NCI-H2196 treated with DMSO at 0.1 percent for 48 hours (cell line): ENCODE measurements at regions not wholly inside any gene's neighbourhood (a gene's known extent, or its start where the extent isn't known, plus 50 kb on each side); places are given as distances from the start of the nearest gene placed in this dataset.
"Not testable (repeated sequence)": the region's sequence is repeated elsewhere in the genome, so short reads cannot be mapped to it uniquely, and the experiment has no call there.

Source experiments
- DNase-seq: peaks from one replicate; lab custom pipeline; 2025; ENCODE audit not compliant: unreplicated experiment; lab: John Stamatoyannopoulos, UW

DNA sequence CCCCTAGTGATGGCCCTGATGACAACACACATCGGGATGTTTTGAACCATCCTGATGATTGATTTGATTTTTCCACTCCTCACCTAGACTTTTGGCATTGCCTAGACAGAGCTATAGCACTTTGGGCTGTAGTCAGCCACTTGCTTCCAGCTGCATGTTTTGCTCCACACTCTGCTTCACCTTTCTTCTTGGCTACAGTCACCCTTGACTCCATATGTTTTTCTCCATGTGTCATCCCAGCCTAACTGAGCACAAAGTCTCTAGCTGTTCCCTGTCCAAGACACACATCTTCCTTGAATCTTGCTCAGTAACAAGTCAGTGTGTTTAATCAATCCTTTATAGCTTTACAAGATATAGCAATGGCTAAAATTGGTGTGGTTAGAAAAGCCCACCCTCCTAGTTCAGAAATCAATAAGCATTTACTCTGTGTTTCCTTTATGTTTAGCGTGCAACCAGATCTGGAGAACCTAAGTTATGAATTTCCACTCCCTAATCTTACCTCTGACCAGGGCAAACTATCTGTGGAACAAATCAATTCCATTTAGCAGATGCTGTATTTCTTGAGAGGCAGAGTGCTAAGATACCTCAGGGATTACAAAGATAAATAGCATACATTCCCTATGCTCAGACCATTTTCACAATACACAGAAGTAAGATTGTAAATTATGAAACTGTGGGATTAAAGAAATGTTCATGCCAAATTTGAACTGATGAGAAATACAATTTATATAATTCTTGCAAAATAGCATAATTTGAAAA, 98.4 kb upstream of the LYPLAL1 start:
- no peak for DNase-seq

DNA sequence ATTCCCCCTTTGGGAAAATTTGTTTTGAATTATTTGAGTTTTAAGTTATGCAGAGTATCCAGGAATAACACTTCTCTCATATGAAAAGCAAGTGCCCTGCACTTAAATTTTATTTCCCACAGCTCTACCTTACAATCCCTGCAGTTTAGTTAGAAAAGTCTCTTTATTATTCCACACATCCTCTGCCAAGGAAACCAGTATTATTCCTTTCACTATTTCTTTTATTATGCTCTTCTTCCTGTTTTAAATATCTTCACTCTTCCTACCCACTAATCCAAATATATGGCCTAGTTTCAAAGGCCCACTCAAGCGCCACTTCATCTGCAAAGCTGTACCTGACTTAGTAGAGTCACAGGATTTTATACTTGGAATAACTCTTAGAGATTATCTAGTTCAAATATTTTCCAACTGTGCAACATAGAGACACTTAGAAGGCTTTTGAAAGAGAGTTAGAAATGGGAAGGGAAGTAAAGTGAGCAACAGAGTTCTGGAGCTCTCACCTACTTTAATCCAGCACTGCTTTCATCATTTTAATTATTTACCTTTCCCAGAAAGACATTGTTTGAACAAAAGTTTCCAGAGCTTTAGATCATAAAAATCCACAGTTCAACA, 97.2 kb upstream of the LYPLAL1 start:
- no peak for DNase-seq

DNA sequence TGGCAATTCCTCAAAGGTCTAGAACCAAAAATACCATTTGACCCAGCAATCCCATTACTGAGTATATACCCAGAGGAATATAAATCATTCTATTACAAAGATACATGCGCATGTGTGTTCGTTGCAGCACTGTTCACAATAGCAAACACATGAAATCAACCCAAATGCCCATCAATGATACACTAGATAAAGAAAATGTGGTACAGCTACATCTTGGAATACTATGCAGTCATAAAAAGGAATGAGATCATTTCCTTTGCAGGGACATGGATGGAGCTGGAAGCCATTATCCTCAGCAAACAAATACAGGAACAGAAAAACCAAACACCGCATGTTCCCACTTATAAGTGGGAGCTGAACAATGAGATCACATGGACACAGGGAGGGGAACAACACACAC, 95.9 kb upstream of the LYPLAL1 start:
- not testable (repeated sequence) for DNase-seq

DNA sequence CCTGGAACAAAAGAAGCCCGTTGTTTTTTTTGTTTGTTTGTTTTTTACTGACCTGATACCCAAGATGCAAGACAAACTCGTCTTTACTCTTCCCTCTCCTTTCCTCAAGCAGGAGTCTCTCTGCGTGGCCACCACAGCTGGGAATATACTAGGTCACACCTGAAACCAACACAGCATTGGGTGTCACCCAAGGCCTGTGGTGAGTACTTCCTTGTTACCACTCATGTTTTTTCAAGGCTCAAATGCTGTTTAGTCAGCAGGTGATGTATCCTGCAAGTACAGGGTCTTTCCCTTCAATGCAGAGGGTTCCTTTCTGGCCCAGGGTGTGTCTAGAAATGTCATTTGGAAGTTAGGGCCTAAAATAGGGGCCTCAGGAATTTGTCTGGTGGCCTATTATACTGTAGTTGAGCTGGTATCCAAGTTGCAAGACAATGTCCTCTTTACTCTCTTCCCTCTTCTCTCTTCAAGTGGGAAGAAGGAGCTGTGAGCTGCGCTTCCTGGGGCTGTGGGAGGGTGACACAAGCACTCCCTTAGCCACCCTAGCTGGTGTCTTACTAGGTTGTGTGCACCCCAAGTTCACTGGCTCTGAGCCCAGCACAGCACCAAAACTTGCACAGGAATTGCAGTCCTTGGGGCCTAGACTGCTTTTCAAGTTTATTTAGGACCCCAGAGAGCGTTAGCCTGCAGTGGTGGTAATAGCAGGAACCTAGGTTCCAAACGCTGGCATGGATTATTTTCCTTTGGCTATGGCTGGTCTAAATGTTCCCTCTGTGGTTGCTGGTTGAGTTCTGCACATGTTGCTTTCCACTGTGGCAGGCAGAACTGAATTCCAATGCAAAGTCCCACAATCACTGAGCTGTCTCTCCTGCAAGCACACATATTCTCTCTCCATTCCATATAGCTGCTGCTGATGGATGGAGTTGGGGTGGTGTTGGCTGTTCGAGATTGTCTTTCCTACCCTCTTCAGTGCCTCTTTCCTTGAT, 91.4 kb upstream of the LYPLAL1 start:
- DNase-seq: no peak

DNA sequence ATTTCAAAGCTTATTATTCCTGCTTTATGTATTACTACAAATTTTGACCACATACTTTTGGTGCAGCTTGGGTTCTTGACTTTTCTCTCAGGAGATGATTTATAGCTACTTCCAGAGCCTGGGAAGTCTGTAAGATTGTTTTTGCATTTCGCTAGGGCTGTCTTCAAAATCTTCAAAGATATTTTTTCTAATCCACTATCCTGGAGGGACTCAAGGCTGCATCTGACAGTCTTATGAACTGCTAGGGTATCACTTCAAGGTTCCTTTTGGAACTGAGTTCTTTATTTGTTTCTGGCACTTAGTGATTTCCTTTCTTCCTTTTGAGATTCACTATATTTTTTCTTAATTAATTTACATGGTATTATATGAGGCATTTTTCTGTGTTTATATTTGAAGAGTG, 90.0 kb upstream of the LYPLAL1 start:
- DNase-seq: no peak

DNA sequence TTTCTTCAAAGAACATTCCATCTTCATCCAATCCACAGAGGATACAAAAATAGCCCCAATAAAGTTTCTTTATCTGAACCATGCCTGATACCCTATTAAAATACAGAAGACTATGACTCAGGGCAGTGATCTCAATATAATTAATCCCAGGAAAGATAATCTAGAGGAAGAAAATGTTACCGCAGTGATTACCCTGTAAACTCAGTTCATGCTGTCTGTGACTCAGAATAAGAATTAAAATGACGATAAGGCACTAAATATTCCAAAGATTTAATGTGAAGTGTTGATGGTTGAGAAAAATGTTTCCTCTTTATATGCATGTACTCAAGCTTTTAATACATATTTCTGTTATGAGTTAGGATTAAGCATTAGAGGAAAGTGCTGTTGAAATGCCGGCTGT, 88.6 kb upstream of the LYPLAL1 start:
- no peak for DNase-seq

DNA sequence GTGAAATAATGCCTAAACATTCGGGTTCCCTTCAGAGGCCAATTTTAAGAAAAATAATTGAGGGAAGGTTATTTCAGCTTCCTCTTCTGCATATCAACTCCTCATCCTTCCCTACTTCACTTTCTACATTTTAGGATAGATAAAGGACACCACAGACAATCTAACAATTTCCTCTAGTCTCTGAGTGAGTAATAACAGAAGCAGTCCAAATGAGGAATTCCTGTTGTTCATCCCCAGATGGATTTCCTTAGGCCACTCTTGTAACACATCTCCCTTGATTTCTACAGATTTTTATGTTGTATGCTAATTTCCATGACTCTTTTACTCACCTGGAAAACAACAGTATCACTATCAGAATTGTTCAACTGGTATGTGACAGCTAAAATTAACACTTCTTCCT, 87.7 kb upstream of the LYPLAL1 start:
- no peak for DNase-seq

DNA sequence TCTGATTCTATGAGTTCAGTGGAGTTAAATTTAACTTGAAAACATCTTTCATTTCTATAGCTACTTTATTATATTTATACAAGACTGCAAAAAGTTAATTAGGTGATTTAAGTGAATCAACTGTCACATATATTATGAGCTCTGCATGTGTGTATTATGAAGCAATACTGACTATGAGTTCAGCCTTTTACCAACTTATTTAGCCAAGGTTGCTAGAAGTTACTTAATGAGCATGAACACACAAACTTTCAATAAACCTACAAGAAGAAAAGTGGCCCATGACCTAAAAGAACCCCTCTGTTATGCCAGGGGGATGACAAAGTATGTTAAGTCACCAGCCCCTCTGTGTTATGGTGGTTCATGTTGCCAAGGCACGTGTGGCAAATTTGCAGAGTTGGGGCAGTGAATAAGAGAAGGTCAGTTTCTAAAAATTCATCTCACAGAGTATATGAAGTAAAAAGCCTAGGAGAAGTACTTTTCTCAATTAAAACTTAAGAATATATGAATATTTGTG, 86.7 kb upstream of the LYPLAL1 start:
- DNase-seq: no peak

DNA sequence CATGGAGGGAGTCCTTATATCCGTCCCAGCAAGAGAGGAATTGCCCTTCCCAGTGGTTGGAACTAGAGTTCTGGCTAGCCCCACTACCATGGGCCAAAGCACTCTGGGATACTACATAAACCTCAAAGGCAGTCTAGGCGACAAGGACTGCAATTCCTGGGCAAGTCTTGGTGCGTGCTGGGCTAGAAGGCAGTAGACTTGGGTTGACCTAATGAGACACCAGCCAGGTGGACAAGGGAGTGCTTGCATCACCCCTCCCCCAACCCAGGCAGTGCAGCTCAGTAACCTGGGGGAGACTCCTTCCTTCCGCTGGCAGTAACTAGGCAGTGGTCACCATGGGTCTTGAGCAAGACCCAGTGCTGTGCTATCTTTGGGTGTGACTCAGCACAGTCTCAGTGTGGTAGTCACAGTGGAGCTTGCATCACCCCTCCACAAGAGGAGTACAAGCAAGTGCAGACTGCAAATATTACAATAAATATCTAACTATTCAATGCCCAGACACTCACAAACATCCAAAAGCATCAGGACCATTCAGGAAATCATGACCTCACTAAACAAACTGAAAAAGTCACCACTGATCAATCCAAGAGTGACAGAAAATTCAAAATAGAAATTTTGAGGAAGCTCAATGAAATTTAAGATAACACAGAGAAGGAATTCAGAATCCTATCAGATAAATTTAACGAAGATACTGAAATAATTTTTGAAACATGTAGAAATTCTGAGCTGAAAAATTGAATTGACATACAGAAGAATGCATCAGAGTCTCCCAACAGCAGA, 84.7 kb upstream of the LYPLAL1 start:
- DNase-seq: no peak

DNA sequence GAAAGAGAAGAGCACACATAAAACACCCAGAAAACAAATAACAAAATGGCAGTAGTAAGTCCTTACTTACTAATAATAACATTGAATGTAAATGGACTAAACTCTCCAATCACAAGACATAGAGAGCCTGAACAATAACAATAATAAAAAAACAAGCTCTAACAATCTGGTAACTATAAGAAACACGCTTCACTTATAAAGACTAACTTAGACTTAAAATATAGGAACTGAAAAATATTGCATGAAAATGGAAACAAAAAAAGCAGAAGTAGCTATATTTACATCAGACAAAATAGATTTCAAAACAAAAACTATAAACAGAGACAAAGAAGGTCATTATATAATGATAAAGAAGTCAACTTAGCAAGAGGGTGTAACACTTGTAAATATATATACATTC, 83.1 kb upstream of the LYPLAL1 start:
- no peak for DNase-seq

DNA sequence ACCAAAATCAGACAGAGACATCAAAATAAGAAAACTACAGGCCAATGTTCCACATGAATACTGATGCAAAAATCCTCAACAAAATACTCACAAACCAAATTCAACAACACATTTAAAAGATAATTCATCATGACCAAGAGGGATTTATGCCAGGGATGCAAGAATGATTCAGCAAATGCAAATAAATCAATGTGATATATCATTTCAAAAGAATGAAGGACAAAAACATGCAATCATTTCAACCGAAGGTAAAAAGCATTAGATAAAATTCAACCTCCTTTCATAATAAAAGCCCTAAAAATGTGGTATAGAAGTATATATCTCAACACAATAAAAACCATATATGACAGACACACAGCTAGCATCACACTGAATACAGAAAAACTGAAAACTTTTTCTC, 81.5 kb upstream of the LYPLAL1 start:
- DNase-seq: no peak

DNA sequence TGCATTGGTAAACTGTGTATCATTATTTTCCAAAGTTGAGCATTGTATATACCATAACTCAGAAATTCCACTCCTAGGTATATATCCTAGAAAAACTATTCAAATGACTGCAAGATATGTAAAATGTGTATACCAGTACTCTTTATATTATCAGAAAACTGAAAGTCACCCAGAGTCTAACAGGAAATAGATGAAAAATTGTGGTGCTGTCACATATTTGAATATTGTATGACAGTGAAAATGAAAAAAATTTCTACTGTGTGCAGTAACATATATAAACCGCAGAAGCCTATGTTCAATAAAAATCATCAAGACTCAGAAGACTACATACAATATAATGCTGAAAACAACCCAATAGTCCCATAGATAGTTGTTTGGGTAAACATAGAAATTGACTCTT, 74.4 kb upstream of the LYPLAL1 start:
- no peak for DNase-seq

DNA sequence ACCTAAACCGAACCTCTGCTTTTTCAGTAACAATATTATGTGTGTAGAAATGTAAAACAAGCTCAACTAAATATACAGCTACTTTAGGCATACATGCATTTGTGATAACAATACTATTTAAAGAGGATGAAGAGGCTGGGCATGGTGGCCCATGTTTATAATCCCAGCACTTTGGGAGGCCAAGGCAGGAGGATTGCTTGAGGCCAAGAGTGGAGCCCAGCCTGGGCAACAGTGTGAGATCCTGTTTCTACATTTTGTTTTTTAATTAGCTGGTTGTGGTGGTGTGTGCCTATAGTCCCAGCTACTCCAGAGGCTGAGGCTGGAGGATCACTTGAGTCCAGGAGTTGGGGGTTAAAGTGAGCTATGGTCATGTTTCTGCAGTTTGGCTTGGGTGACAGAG, 73.6 kb upstream of the LYPLAL1 start:
- no peak for DNase-seq

DNA sequence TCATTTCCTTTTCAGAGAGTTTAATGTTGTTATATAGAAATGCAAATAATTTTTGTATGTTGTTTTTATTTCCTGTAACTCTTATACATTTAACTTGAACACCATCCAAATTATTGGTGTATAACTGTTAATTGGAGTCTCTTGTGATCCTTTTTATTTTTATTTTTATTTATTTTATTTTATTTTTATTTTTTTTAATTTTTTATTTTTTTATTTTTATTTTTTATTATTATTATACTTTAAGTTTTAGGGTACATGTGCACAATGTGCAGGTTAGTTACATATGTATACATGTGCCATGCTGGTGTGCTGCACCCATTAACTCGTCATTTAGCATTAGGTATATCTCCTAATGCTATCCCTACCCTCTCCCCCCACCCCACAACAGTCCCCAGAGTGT, 71.2 kb upstream of the LYPLAL1 start:
- not testable (repeated sequence) for DNase-seq

DNA sequence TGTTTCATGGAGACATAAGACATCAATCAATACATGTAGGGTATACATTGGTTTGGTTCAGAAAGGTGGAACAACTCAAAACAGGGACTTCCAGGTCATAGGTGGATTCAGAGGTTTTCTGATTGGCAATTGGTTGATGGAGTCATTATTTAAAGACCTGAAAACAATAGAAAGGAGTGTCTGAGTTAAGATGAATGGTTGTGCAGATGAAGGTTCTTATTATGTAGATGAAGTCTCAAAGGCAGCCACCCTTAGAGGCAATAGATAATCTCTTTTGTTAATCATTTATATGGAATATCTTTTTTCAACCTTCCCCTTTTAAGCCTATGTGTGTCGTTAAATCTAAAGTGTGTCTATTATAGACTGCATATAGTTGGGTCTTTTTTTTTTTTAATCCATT, 67.8 kb upstream of the LYPLAL1 start:
- DNase-seq: no peak

DNA sequence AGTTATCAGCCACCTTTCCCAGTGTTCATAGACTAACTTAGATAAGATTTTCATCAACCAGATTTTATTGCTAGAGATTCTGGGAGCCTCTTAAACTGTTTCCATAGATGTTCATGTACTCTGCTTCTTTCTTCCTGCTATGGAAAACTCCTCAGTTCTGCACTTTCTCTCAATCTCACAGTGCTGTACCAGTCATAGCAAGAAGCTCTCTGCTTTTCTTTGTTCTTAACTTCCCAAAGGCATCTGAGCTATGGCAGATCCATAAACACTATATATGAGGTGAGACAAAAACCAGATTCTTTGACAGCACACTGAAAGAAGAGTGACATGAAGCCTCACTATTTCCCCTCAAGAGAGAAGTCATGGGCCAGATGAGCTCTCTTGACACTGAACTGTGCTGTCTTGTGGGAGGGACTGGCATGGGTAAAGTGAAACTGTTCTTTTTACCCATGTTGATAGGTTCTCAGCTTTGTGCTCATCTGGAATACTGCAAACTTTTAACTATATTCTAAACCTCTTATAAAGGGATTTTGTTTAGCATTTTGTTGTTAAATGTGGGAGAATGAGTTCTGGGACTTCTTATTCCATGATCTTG, 64.2 kb upstream of the LYPLAL1 start:
- no peak for DNase-seq

DNA sequence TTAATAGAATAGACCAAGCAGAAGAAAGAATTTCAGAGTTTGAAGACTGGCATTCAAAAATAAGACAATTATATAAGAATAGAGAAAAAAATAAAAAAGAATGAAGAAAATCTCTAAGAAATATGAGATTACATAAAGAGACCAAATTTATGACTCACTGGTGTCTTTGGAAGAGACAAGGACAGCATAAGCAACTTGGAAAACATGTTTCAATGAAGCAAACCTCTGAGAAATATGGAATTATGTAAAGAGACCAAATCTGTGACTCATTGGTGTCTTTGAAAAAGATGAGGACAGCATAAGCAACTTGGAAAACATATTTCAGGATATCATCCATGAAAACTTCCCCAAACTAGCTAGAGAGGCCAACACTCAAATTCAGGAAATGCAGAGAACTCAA, 60.4 kb upstream of the LYPLAL1 start:
- no peak for DNase-seq

DNA sequence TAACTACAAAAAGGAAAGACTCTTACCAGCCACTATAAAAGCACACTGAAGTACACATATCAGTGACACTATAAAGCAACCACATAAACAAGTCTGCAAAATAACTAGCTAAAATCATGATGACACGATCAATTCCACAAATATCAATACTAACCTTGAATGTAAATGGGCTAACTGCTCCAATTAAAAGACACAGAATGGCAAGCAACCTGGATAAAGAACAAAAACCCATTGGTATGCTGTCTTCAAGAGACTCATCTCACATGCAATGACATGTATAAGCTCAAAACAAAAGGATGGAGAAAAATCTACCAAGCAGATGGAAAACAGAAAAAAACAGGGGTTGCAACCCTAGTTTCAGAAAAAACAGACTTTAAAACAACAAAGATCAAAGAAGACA, 59.7 kb upstream of the LYPLAL1 start:
- DNase-seq: no peak

DNA sequence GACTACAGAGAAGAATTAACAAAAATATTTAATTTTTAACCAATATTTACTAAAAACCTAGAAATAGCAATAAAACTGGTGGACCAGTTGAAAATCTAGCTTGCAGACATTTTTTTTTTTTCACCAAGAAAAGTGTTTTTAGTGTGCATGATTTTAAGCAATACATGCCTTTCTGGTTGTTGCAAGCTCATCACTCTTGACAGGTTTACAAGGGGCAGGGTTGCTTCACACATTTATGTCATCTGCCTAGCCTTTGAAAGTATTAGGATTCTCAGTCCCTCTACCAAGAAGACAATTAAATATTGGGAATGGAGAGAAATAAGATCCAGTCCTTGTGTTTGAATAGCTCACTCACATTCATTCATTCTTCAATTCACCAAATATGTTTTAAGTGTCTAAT, 53.8 kb upstream of the LYPLAL1 start:
- DNase-seq: no peak
